HG03280 (cell line): ENCODE measurements at regions not wholly inside any gene's neighbourhood (a gene's known extent, or its start where the extent isn't known, plus 50 kb on each side); places are given as distances from the start of the nearest gene placed in this dataset.

ENCODE experiments used
- ATAC-seq: cut with Tn5 transposase; IDR thresholded peaks from one replicate; pipeline ENCODE4 v1.9.1; 2021; ENCODE audit warnings: mild to moderate bottlenecking, moderate library complexity; ENCODE audit not compliant: unreplicated experiment

DNA sequence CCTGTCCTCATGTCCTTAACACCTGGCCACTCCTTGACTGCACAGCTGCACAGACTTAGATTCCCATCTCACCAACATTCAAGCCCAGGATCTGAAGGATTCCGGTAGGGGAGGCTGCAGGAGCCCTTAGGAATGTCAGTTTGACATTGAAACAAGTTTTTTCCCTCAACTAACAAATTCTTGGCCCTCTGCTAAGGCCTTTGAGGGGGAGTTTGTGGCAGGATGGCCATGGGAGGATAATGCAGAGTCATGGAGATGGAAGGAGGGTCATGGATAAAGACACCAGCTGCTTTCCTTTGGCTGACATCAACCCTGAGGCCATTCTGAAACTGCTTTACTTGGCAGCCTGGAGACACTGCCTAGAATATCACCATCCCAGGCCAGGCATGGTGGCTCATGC lies 63.4 kb upstream of the PPP2R5A start:
- no peak for ATAC-seq

DNA sequence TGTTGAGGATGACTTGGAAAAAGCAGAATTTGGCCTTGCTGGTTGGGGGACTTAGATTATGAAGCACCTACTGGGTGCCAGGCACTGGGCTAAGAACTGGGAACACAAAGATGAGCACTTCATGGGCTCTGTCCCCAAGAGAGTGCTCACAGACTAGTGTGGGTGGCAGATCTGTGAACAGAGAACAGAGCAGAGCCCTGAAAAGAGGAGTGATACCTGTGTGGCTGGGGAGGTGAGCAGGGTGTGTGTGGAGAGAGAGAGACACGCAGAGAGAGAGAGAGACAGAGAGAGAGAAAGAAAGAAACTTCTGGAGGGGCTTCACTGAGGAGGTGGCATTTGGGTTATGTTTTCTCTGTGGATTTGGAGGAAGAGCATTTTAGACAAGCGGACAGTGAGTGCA lies 61.1 kb upstream of the PPP2R5A start:
- ATAC-seq: no peak

DNA sequence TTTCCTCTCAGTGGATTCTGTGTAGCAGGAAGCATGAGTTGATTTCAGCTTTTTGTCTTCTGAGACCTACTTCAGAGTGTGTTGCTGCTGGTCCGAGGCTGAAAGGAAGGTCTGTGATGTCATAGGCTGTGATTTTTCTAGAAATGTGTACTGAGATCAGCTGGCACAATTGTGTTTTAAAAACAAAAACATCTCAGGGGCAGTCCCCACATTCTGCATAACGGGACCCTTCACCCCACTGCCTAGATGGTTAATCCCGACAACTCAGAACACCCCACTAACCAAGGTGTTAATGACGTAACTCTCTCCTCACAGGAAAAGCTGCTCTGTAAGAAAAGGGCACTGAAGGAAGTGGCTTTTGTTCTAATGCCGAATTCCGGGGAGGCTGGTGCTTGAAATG lies 59.8 kb upstream of the PPP2R5A start:
- ATAC-seq: no peak

DNA sequence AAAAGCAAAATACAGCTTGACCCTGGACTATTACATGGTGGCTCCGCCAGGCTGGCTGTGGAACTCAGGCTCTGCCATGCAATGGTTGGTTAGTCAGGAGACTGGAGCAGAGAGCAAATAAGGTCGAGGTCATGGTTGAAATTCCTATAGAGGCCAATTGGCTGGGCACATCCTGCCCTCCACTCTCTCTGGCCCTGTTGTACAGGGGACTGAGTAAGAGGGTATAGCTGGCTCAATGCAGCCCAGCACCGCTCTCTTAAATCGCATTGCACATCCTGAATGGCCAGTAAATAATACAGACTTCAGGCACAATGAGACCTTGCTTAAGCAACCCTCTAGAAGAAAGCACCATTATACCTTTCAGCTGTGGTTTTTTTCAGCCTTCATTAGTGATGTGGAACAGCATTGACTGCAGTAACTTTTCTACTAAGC lies 59.3 kb upstream of the PPP2R5A start:
- no peak for ATAC-seq

DNA sequence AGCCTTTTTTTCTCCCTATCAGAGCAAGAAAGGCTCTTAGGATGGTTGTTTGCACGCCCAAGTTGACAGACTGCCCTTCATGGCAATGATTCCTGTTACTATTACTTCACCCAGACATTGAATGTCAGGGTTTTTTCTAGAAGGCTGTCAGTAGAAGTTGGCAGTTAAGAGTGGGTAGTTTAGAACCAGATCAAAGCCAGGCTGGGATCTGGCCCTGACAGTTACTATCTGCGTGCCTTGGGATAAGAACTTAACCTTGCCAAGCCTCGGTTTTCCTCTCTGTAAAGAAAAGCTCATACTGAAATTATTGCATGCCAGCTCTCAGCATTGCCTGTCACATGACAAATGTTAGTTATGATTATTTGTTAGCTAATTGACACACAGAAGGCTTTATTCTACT lies 58.7 kb upstream of the PPP2R5A start:
- ATAC-seq: no peak

DNA sequence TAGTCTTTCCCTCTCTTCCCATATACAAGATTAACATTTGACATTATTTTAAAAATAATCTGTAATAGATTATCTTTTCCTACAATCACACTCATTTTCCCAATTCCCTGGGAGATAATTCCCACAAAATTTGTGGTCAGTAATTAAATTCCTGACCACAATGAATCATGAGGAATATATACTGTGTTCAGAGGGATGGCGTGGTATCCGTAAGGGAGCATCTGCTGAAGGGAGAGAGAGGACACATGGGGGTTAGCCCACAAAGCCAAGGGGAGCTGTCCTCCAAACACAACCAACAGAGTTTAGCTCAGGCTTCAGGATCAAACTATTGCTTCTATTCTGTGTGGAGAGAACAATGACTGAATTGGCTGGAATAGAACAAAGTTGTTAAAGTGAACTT lies 57.1 kb upstream of the PPP2R5A start:
- ATAC-seq: no peak

DNA sequence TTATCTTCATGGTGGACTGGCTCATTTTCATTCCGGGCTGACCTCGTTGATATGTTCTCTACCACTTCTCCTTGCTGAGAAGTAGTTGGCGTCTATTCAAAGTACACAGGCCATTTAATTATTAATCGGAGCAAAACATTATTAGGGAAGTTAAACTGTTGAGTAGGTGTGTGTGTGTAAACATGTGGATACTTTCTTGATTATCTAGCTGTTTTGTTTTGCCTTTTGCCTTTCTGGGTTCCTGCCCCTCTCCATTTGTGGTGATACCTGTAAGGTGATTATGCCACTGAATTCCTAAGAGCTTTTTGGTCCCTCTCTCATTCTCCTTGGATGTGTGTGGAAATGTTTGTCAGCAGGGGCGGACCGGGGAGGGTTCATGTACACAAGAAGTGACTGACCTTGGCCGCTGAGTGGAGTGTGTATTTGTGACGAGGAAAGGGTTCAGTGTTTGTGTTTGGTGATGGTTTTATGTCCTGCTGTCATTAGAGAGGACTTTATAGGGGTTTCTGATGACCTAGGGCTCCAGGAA lies 56.6 kb upstream of the PPP2R5A start:
- no peak for ATAC-seq

DNA sequence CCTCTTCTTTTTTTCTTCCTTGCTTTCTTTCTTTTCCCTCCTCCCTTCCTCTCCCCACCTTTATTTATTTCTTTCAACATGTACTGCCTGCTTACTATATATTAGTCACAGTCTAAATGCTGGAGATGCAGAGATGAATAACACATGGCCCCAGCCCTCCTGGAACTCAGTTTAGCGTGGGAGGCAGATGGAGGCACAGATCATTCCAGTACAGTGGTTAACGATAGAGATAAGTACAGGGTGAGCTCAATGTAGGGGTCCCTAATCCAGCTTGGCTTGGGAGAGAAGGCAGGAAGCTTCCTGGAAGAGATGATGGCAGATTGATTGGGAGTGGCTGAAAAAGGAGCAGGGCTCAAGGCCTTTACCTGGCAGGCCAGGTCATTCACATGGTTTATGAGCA lies 55.6 kb upstream of the PPP2R5A start:
- no peak for ATAC-seq

DNA sequence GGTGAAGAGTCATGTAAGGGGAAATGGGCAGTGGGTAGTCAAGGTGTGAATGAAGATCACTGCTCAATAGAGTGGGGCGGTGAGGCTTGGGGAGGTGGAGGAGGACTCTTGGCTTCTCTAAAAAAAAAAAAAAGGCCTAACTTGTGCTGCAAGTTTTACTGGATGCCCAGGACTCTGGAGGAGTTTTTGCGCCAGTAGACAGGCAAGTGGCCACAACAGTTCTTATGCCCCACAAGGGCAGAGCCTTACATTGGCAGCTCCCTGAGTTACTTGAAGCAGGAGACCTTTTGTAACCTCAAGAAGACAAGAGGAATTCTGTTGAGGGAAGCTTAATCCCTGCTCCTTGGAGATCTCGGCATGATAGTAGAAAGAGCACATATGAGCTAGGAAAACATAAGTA lies 54.9 kb upstream of the PPP2R5A start:
- ATAC-seq: no peak

DNA sequence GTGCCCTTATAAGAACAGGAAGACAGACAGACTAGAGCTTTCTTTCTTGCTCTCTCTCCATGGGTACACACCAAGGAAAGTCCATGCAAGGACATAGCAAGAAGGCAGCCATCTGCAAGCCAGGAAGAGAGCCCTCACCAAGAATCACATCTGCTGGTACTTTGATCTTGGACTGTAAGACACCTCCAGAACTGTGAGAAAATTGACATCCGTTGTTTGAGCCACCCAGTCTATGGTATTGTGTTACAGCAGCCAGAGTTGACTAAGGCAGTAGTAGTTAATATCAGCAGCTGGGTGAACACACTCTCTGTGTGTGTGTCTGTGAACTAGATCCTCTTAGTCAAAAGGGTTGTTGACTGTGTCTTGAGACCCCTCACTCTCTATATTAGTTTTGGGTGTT lies 53.8 kb upstream of the PPP2R5A start:
- ATAC-seq: no peak

DNA sequence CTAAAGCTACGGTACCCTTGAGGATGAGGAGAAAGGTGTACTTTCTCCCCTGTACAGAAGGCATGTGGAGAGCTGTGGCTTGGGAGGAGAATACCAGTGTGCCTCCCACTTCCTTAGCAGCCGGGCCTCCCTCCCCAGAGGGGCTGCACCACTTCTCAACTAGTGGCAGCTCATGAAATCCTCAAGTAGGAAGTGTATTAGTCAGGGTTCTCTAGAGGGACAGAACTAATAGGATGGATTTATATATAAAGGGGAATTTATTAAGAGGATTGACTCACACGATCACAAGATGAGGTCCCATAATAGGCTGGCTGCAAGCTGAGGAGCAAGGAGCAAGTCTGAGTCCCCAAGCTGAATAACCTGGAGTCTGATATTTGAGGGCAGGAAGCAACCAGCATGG lies 53.1 kb upstream of the PPP2R5A start:
- ATAC-seq: no peak

DNA sequence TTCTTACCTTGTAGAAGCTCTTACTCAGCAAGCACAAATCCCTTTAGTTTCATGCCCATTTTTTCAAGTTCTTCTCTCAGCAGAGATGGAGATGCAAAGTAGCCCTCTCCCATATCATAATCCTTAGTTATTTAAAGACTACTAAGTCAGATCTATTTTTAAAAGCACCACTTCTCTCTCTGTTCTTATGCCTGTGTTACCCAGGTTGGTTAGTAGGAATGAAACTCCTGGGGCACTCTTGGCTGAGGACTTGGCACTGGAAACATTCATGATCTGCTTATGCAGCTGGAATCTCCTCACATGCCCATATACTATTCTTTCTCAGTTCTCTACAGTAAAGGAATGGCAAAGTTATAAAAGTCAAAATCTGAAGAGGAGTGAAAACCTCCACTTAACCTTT lies 51.9 kb upstream of the PPP2R5A start:
- ATAC-seq: no peak

DNA sequence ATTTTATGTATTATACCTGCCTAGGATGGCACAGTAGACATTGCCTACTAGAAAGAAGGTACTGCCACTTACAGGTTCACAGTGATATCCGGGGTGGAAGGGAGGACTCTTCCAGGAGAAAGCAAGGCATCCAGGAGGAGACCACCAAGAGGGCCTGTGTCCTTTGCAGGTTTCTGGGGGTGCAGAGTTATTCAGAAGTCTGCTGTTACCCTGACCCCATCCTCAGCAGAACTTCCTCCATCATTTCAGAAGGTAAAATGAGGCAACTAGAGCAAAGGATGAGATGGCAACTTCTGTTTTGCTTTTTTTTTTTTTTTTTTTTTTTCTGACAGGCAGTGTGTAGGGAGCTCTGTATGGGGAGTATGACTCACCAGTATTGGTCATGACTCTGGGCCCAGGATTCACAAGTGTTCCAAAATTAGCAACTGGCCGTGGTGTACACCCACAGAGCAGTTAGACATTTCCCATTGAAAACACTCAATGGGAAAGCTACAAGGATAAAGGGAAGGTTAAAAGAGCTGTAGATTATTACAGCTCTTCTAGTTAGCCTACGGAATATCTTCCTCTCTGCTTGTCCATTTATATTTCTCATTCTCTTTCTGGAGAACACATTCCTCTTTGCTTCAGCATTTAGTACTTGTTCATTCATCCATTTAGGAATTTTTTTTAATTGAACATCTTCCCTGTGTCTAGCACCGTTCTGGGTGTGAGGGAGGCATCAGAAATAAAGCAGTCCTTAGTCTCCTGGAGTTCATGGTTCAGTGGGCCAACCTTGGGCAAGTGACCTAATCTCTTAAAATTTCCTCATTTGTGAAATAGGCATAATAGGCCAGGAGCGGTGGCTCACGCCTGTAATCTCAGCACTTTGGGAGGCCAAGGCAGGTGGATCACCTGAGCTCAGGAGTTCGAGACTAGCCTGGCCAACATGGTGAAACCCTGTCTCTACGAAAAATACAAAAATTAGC lies 50.5 kb upstream of the PPP2R5A start:
- ATAC-seq: peak; percentile 59
